ENCODE measurements at regions not wholly inside any gene's neighbourhood (a gene's known extent, or its start where the extent isn't known, plus 50 kb on each side); places are given as distances from the start of the nearest gene placed in this dataset.

- Histone ChIP-seq H3K27me3 (ENCODE audit: control insufficient read depth, insufficient read depth, low read length) (no peaks in the 10 kb centered on the region), H3K36me3 (ENCODE audit: control insufficient read depth, insufficient read depth, low read length) (no peaks in the 10 kb centered on the region), H3K4me1 (ENCODE audit: control insufficient read depth, insufficient read depth, low read length) (no peaks in the 10 kb centered on the region), H3K27ac (ENCODE audit: low read length) (no peak overlapping the region), H3K9me3 (ENCODE audit: control insufficient read depth, insufficient read depth, low read length) (no peaks in the 10 kb centered on the region), H3K4me3 (ENCODE audit: low read length) (no peak overlapping the region)
- H3K27me3 Mint-ChIP-seq (ENCODE audit: low read depth in 2 of 2), result no peaks in the 10 kb centered on the region
- ATAC-seq, result no peak
- no peak for DNase-seq
- TF ChIP-seq CTCF (IDR thresholded peaks at IDR 0.05), result no peak
- peaks cover 6 to 16% of the 10 kb centered on the region in 2 donors for H3K9me3 Mint-ChIP-seq
- no CpG with 5 or more reads among the region's 1 CpG for WGBS (ENCODE audit: insufficient coverage)
- no peak overlapping the region for H3K4me3 Mint-ChIP-seq
- H3K4me1 Mint-ChIP-seq, result no peaks in the 10 kb centered on the region
- no peaks in the 10 kb centered on the region for H3K36me3 Mint-ChIP-seq
- no peak overlapping the region for H3K27ac Mint-ChIP-seq
- intact Hi-C loops (cut with micrococcal nuclease), result no loop called here
These were observed 811.4 kb downstream of the REEP3 start for GRCh38 chr10:64332551-64332950.

DNA sequence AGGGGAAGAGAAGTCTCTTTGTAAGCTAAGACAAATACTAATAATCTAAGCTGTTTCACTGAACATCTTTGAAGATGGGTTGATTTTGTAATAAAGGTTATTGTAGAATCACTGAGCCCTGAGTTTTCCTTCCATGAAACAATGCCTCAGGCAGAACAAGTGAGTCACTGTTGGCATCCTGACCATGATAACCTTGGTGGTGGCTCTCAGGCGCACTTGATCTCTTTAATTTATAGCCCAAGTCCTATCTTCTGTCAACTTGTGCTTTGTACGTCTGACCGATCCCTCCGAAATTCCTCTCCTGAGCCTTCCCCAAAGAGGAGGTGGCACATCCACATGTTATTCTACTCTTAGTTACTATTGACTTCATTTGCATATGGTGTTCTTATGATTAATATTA lies 812.9 kb downstream of the REEP3 start:
- no peak for TF ChIP-seq CTCF (IDR thresholded peaks at IDR 0.05)
- Mint-ChIP-seq H3K27ac (no peak overlapping the region), H3K36me3 (no peaks in the 10 kb centered on the region), H3K9me3 (peaks cover 9 to 18% of the 10 kb centered on the region in 2 donors), H3K4me1 (no peaks in the 10 kb centered on the region), H3K27me3 (ENCODE audit: low read depth in 2 of 2) (no peaks in the 10 kb centered on the region), H3K4me3 (no peak overlapping the region)
- no peak for ATAC-seq
- H3K4me3 ChIP-seq (ENCODE audit: low read length), result no peak overlapping the region
- no peak for DNase-seq
- H3K4me1 ChIP-seq (ENCODE audit: control insufficient read depth, insufficient read depth, low read length), result no peaks in the 10 kb centered on the region
- intact Hi-C loops (cut with micrococcal nuclease), result no loop called here
- H3K9me3 ChIP-seq (ENCODE audit: control insufficient read depth, insufficient read depth, low read length), result no peaks in the 10 kb centered on the region
- no peaks in the 10 kb centered on the region for H3K36me3 ChIP-seq (ENCODE audit: control insufficient read depth, insufficient read depth, low read length)
- no peak overlapping the region for H3K27ac ChIP-seq (ENCODE audit: low read length)
- WGBS (ENCODE audit: insufficient coverage), result 86% methylated on average over 2 of the region's 4 CpGs
- no peaks in the 10 kb centered on the region for H3K27me3 ChIP-seq (ENCODE audit: control insufficient read depth, insufficient read depth, low read length)

DNA sequence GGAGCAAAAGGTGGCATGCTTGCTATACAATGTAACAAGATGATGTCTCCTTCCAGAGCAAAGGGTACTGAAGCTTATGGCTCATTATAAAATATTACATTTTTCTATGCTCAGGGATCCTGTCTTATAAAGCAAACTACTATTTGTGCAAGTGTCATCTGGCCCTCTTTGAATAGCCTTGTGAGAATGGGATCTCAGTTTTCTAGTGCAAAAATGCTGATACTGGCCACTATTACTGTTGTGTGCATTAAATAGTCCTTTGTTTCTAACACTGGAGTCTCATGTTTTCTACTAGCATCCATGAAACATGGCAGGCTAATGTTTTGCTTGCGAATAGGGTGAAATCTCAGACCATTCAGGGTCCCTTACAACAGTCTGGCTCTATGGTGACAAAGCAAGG lies 823.0 kb downstream of the REEP3 start:
- H3K4me1 ChIP-seq (ENCODE audit: control insufficient read depth, insufficient read depth, low read length), result no peaks in the 10 kb centered on the region
- no peaks in the 10 kb centered on the region for H3K27me3 ChIP-seq (ENCODE audit: control insufficient read depth, insufficient read depth, low read length)
- no peak overlapping the region for H3K4me3 ChIP-seq (ENCODE audit: low read length)
- Mint-ChIP-seq H3K4me1 (no peaks in the 10 kb centered on the region), H3K27me3 (ENCODE audit: low read depth in 2 of 2) (no peaks in the 10 kb centered on the region), H3K9me3 (peaks cover 10 to 16% of the 10 kb centered on the region in 2 donors), H3K27ac (no peak overlapping the region), H3K36me3 (no peaks in the 10 kb centered on the region), H3K4me3 (no peak overlapping the region)
- H3K36me3 ChIP-seq (ENCODE audit: control insufficient read depth, insufficient read depth, low read length), result no peaks in the 10 kb centered on the region
- intact Hi-C loops (cut with micrococcal nuclease), result no loop called here
- no peak for DNase-seq
- ATAC-seq, result no peak
- TF ChIP-seq CTCF (IDR thresholded peaks at IDR 0.05), result no peak
- WGBS (ENCODE audit: insufficient coverage), result 93% methylated on average over 1 of the region's 1 CpG
- H3K27ac ChIP-seq (ENCODE audit: low read length), result no peak overlapping the region
- H3K9me3 ChIP-seq (ENCODE audit: control insufficient read depth, insufficient read depth, low read length), result no peaks in the 10 kb centered on the region

- H3K27ac ChIP-seq (ENCODE audit: low read length), result no peak overlapping the region
- Mint-ChIP-seq H3K4me1 (no peaks in the 10 kb centered on the region), H3K36me3 (no peaks in the 10 kb centered on the region), H3K4me3 (no peak overlapping the region), H3K27ac (no peak overlapping the region), H3K9me3 (peaks cover 8 to 19% of the 10 kb centered on the region in 2 donors), H3K27me3 (ENCODE audit: low read depth in 2 of 2) (no peaks in the 10 kb centered on the region)
- no peaks in the 10 kb centered on the region for H3K27me3 ChIP-seq (ENCODE audit: control insufficient read depth, insufficient read depth, low read length)
- ATAC-seq (no peak), DNase-seq (no peak)
- no peaks in the 10 kb centered on the region for H3K4me1 ChIP-seq (ENCODE audit: control insufficient read depth, insufficient read depth, low read length)
- H3K36me3 ChIP-seq (ENCODE audit: control insufficient read depth, insufficient read depth, low read length), result no peaks in the 10 kb centered on the region
- intact Hi-C loops (cut with micrococcal nuclease), result no loop called here
- no peak for TF ChIP-seq CTCF (IDR thresholded peaks at IDR 0.05)
- no peak overlapping the region for H3K4me3 ChIP-seq (ENCODE audit: low read length)
- H3K9me3 ChIP-seq (ENCODE audit: control insufficient read depth, insufficient read depth, low read length), result no peaks in the 10 kb centered on the region
These were observed 824.7 kb downstream of the REEP3 start for GRCh38 chr10:64345856-64346255.

Measured in natural killer cell (primary cell).